Spleen (tissue), 11 donors: ENCODE measurements at regions not wholly inside any gene's neighbourhood (a gene's known extent, or its start where the extent isn't known, plus 50 kb on each side); places are given as distances from the start of the nearest gene placed in this dataset.
A peak's percentile ranks its signal among the peaks of the same experiment; 100 is the strongest.

Source experiments
- DNase-seq: peaks from one replicate; pipeline ENCODE4 v3.0.0-alpha.2; 2020
- H3K27ac ChIP-seq, 8 donors: fragments of 200-600 bp; sonication (generic) in 7 of 8; 1 replicate in 4 of 8; 2 replicates in 4 of 8; pipeline versions ENCODE4 v1.5.0 to v1.8.0; 2016 to 2021; ENCODE audit warnings: inconsistent platforms in 4 of 8, mild to moderate bottlenecking in 4 of 8, moderate library complexity in 1 of 8
- H3K27me3 ChIP-seq, 7 donors: fragments of 200-600 bp; sonication (generic) in 6 of 7; replicated peaks in 1 of 7; 1 replicate in 4 of 7; 2 replicates in 3 of 7; pipeline versions ENCODE4 v1.5.0 to v1.8.0; 2016 to 2021; ENCODE audit warnings: inconsistent platforms in 3 of 7, mild to moderate bottlenecking in 1 of 7
- H3K36me3 ChIP-seq, 6 donors: fragments of 200-600 bp; sonication (generic) in 5 of 6; 1 replicate in 4 of 6; 2 replicates in 2 of 6; pipeline versions ENCODE4 v1.5.0 to v1.8.0; 2016 to 2021; ENCODE audit warnings: inconsistent platforms in 2 of 6
- H3K4me1 ChIP-seq, 6 donors: fragments of 200-600 bp; sonication (generic) in 5 of 6; 1 replicate in 3 of 6; 2 replicates in 3 of 6; pipeline versions ENCODE4 v1.5.0 to v1.8.0; 2016 to 2021; ENCODE audit warnings: inconsistent platforms in 3 of 6
- H3K4me3 ChIP-seq, 8 donors: fragments of 200-600 bp; sonication (generic) in 7 of 8; 1 replicate in 4 of 8; 2 replicates in 4 of 8; pipeline versions ENCODE4 v1.5.0 to v1.8.0; 2016 to 2021; ENCODE audit warnings: inconsistent platforms in 4 of 8, mild to moderate bottlenecking in 4 of 8, moderate library complexity in 2 of 8
- H3K9me3 ChIP-seq, 8 donors: fragments of 200-600 bp; sonication (generic) in 7 of 8; 1 replicate in 4 of 8; 2 replicates in 4 of 8; pipeline versions ENCODE4 v1.5.0 to v1.8.0; 2016 to 2021; ENCODE audit warnings: inconsistent platforms in 4 of 8
- POLR2A ChIP-seq, 3 donors: fragments of 450-650 bp; IDR thresholded peaks; one replicate each; pipeline ENCODE4 v1.5.1; 2017; ENCODE audit warnings: antibody characterized with exemption in 3 of 3, mild to moderate bottlenecking in 1 of 3
- POLR2AphosphoS5 ChIP-seq, 3 donors: sonication (generic); formaldehyde crosslinking; IDR thresholded peaks; one replicate each; pipeline ENCODE4 v1.5.1; 2017; ENCODE audit warnings: antibody characterized with exemption in 3 of 3
- WGBS, 5 donors: extraction: QIAGEN DNeasy Blood & Tissue Kit in 3 of 5; methylation state at CpG; one replicate each; pipeline versions ENCODE4 v1.1.5 to v1.1.7; 2013 to 2018; 5-methylcytosine and 5-hydroxymethylcytosine counted together
- intact Hi-C: fragments of 100-400 bp; cut with DNase I; formaldehyde crosslinking; loops from one replicate; pipeline ENCODE4 v1.15.0; 2023; ENCODE audit warnings: low total_unique reads
- TF ChIP-seq, protein P1 (sequence below), 11 experiments: fragments of 200-600 bp in 7 of 11; fragments of 450-650 bp in 4 of 11; sonication (generic) in 4 of 11; IDR thresholded peaks in 8 of 11; conservative IDR thresholded peaks in 3 of 11; 1 replicate in 7 of 11; 2 replicates in 4 of 11; pipeline versions ENCODE4 v1.4.0 to v1.8.0; 2016 to 2021; ENCODE audit warnings: antibody characterized with exemption in 11 of 11, inconsistent platforms in 4 of 11, mild to moderate bottlenecking in 1 of 11
- donor health status: healthy with polysubstance abuse.
- donor health status: DM: no; HTN: no; CAD: no; lungs with moderate emphysema.
- donor health status: DM: no; HTN: no; CAD: no.
- donor health status: Bipolar disorder and iron deficiency.
- donor health status: healthy.
- donor health status: DM: no; HTN: no; CAD: no.
- donor health status: DM: yes; HTN: yes; CAD: no.

- H3K4me1 ChIP-seq: peaks cover 1 to 23% (median 14%) of the 10 kb centered on the region in 6 donors
- H3K27me3 ChIP-seq: peaks cover 0 to 12% (median 0%) of the 10 kb centered on the region in 7 donors
- no peaks in the 10 kb centered on the region for H3K9me3 ChIP-seq
- H3K36me3 ChIP-seq: no peaks in the 10 kb centered on the region
- DNase-seq: no peak
- intact Hi-C loops: no loop called here
- H3K27ac ChIP-seq: no peak overlapping the region
- WGBS, 5 donors: 90 to 95% (median 91%) methylated on average over 3 of the region's 3 CpGs
- no peak for TF ChIP-seq POLR2A (IDR thresholded peaks at IDR 0.05)
- TF ChIP-seq, protein P1, sequence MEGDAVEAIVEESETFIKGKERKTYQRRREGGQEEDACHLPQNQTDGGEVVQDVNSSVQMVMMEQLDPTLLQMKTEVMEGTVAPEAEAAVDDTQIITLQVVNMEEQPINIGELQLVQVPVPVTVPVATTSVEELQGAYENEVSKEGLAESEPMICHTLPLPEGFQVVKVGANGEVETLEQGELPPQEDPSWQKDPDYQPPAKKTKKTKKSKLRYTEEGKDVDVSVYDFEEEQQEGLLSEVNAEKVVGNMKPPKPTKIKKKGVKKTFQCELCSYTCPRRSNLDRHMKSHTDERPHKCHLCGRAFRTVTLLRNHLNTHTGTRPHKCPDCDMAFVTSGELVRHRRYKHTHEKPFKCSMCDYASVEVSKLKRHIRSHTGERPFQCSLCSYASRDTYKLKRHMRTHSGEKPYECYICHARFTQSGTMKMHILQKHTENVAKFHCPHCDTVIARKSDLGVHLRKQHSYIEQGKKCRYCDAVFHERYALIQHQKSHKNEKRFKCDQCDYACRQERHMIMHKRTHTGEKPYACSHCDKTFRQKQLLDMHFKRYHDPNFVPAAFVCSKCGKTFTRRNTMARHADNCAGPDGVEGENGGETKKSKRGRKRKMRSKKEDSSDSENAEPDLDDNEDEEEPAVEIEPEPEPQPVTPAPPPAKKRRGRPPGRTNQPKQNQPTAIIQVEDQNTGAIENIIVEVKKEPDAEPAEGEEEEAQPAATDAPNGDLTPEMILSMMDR (IDR thresholded peaks at IDR 0.05 in 8 of 11, conservative IDR thresholded peaks at IDR 0.05 in 3 of 11): no peak
- no peak for TF ChIP-seq POLR2AphosphoS5 (IDR thresholded peaks at IDR 0.05)
- no peak overlapping the region for H3K4me3 ChIP-seq
Measured at GRCh38 chr13:99662678-99663077, 161.4 kb downstream of the TM9SF2 start.

- H3K4me3 ChIP-seq: no peak overlapping the region
- H3K4me1 ChIP-seq: peaks cover 5 to 32% (median 22%) of the 10 kb centered on the region in 6 donors
- no peaks in the 10 kb centered on the region for H3K36me3 ChIP-seq
- DNase-seq: no peak
- intact Hi-C loops: no loop called here
- no peak for TF ChIP-seq POLR2AphosphoS5 (IDR thresholded peaks at IDR 0.05)
- no peak for TF ChIP-seq POLR2A (IDR thresholded peaks at IDR 0.05)
- TF ChIP-seq, protein P1 (IDR thresholded peaks at IDR 0.05 in 8 of 11, conservative IDR thresholded peaks at IDR 0.05 in 3 of 11): no peak
- H3K27ac ChIP-seq: no peak overlapping the region
- H3K9me3 ChIP-seq: no peaks in the 10 kb centered on the region
- peaks cover 0 to 14% (median 0%) of the 10 kb centered on the region in 7 donors for H3K27me3 ChIP-seq
- WGBS, 5 donors: 79 to 92% (median 88%) methylated on average over 3 of the region's 3 CpGs
Measured at GRCh38 chr13:99661791-99662190, 160.5 kb downstream of the TM9SF2 start.

GRCh38 chr13:99659866-99660554, 158.7 kb downstream of the TM9SF2 start:
- Histone ChIP-seq H3K9me3 (no peaks in the 10 kb centered on the region), H3K27ac (no peak overlapping the region), H3K36me3 (no peaks in the 10 kb centered on the region), H3K27me3 (peaks cover 0 to 14% (median 0%) of the 10 kb centered on the region in 7 donors), H3K4me3 (no peak overlapping the region), H3K4me1 (peaks cover 5 to 45% (median 30%) of the 10 kb centered on the region in 6 donors)
- WGBS, 5 donors: 87 to 92% (median 91%) methylated on average over 11 of the region's 11 CpGs
- intact Hi-C loops: loop anchor here (5.0 kb wide), 2 partner anchors 257 to 857 kb away; no protein-coding TSS in a partner anchor
- no peak for DNase-seq
- TF ChIP-seq POLR2AphosphoS5 (IDR thresholded peaks at IDR 0.05): no peak
- TF ChIP-seq, protein P1 (IDR thresholded peaks at IDR 0.05 in 8 of 11, conservative IDR thresholded peaks at IDR 0.05 in 3 of 11): no peak
- no peak for TF ChIP-seq POLR2A (IDR thresholded peaks at IDR 0.05)

GRCh38 chr13:99659226-99659625, 158.0 kb downstream of the TM9SF2 start:
- 82 to 90% (median 86%) methylated on average over 3 of the region's 3 CpGs for WGBS, 5 donors
- no peak for DNase-seq

More at GRCh38 chr13:99659226-99659625, 158.0 kb downstream of the TM9SF2 start:
- no peaks in the 10 kb centered on the region for H3K9me3 ChIP-seq
- TF ChIP-seq POLR2A (IDR thresholded peaks at IDR 0.05): no peak
- TF ChIP-seq, protein P1 (IDR thresholded peaks at IDR 0.05 in 8 of 11, conservative IDR thresholded peaks at IDR 0.05 in 3 of 11): no peak
- TF ChIP-seq POLR2AphosphoS5 (IDR thresholded peaks at IDR 0.05): no peak
- no peak overlapping the region for H3K4me3 ChIP-seq
- peaks cover 5 to 45% (median 30%) of the 10 kb centered on the region in 6 donors for H3K4me1 ChIP-seq
- intact Hi-C loops: loop anchor here (5.0 kb wide), 2 partner anchors 258 to 858 kb away; no protein-coding TSS in a partner anchor
- no peaks in the 10 kb centered on the region for H3K36me3 ChIP-seq
- peaks cover 0 to 14% (median 0%) of the 10 kb centered on the region in 7 donors for H3K27me3 ChIP-seq
- peak overlapping the region in 4 of 8 donors; percentile 65 to 79 (median 75) for H3K27ac ChIP-seq
